SH-SY5Y (cell line): ENCODE measurements at regions not wholly inside any gene's neighbourhood (a gene's known extent, or its start where the extent isn't known, plus 50 kb on each side); places are given as distances from the start of the nearest gene placed in this dataset.

ENCODE experiments used
- GATA2 ChIP-seq: IDR thresholded peaks from 2 replicates; pipeline ENCODE4 v1.6.1; 2011; ENCODE audit warnings: mild to moderate bottlenecking, low read depth, low read length
- GATA3 ChIP-seq: IDR thresholded peaks from 2 replicates; pipeline ENCODE4 v1.6.1; 2011; ENCODE audit warnings: low read depth, mild to moderate bottlenecking, low read length, moderate library complexity

GRCh38 chr19:29342721-29343120, 129.8 kb upstream of the UQCRFS1 start:
- TF ChIP-seq GATA3 (no peak), GATA2 (no peak)
